ENCODE measurements at regions not wholly inside any gene's neighbourhood (a gene's known extent, or its start where the extent isn't known, plus 50 kb on each side); places are given as distances from the start of the nearest gene placed in this dataset.

DNA sequence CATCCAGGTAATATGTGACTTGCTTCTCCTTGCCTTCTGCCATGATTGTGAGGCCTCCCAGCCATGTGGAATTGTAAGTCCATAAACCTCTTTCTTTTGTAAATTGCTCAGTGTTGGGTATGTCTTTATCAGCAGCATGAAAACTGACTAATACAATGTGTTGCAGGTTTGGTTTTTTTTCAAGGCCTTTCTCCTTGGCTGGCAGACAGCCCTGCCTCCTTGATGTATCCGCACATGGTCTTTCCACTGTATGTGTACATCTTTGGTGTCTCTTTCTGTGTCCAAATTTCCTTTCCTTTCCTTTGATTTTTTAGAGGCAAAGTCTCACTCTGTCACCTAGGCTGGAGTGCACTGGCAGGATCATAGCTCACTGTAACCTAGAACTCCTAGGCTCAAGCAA, 260.1 kb downstream of the TUSC7 start:
- DNase-seq = no peak
- intact Hi-C loops (cut with DNase I) = no loop called here

DNA sequence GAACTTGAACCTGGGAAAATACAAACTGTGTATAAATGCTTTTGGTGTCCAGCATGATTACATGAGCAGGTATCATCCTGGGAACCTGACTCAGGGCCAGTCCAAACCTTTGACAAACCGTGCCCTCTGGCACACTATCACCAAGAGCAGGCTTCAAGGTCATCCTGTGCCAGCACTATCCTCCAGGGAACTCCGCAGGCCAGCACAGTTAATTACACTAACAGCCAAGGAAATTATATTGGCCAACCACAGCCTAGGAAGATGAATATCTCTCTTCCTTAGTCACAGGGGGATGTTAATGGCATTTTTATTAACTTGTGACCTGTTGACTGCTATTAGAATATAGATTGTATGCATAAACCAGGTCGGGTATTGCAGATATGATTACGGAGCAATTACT, 262.0 kb downstream of the TUSC7 start:
- intact Hi-C loops (cut with DNase I) = no loop called here

DNA sequence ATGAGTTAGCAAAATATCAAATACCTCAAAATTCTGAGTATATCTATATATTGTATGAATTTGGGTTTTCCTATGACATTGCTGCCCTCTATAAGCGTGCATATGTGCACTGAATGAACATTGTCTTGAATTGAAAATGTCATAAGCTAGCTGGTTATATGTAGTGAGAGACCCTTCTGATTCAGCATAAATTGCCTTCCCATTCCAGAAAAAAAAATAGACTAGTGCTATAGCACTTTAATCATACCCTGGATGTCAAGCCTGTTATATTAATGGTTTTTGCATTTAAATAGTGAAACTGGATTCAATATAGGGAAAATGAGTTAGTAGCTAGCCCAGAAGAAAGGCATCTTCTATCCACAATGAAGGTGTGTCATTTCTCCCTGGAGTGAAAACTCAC, 265.1 kb downstream of the TUSC7 start:
- intact Hi-C loops (cut with DNase I) = no loop called here
- DNase-seq = no peak

More for the DNA sequence above, 262.0 kb downstream of the TUSC7 start:
- no peak for DNase-seq

DNA sequence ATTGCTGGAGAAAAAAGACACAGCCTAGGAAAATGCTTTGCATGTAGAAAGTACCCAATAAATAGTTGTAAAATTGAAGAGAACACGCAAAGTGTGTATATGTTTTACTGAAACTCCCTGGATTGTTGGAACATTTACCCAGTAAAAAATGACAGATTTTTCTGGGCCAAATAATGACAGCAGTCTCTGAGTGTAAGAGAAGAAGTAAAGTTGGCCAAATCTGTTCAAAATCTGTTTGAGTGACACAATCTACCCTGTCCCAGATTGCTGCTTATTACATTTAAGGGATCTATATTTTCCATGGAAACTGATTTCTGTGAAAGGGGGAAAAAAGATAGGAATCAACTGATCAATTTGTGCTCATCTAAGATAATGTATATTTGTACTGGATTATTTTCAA, 267.9 kb downstream of the TUSC7 start:
- intact Hi-C loops (cut with DNase I) = no loop called here
- DNase-seq = no peak

DNA sequence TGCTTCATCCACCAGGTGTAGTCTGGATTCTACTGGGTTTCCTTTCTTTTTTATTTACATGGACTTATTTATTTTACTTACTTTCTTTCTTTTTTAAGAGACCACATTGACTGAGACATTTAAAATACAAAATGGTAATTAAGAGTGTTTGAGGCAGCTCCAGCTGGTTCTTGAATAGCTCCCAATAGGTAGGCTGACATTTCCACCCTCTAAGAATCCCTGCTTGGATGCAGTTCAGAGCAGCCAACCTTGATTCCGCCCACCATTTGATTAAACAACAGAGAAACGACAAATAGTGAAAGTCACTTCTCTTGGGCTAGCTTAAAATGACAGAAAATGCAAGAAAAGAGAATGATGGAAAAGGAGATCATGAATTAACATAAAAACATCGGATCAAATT, 270.5 kb downstream of the TUSC7 start:
- no peak for DNase-seq
- intact Hi-C loops (cut with DNase I) = no loop called here

DNA sequence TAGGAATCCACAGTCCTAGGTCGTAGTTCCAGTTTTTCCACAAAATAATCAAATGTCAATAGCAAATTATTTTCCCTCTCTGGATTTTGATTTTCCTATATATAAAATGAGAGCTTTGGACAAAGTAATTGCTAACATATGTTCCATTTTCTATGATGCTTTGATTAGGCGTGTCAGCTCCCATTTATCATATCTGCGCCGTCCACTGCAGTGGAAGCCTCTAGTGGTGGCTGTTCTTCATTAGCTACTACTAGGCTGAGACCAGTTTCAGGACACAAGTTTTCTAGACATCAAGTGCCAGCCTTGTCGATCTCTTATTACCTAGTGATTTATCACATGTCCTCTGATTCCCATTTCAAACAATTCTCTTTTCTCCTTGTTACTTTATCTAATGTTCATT, 271.5 kb downstream of the TUSC7 start:
- intact Hi-C loops (cut with DNase I) = no loop called here
- no peak for DNase-seq

DNA sequence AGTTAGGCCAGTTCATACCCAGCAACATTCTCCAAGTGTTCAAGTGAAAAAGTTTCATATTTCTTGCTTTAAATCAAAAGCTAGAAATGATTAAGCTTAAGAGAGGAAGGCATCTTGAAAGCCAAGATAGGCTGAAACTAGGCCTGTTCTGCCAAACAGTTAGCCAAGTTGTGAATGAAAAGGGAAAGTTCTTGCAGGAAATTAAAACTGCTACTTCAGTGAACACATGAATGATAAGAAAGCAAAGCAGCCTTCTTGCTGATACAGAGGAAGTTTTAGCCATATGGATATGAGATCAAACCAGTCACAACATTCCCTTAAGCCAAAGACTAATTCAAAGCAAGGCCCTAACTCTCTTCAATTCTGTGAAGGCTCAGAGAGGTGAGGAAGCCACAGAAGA, 274.7 kb downstream of the TUSC7 start:
- no peak for DNase-seq
- intact Hi-C loops (cut with DNase I) = no loop called here

DNA sequence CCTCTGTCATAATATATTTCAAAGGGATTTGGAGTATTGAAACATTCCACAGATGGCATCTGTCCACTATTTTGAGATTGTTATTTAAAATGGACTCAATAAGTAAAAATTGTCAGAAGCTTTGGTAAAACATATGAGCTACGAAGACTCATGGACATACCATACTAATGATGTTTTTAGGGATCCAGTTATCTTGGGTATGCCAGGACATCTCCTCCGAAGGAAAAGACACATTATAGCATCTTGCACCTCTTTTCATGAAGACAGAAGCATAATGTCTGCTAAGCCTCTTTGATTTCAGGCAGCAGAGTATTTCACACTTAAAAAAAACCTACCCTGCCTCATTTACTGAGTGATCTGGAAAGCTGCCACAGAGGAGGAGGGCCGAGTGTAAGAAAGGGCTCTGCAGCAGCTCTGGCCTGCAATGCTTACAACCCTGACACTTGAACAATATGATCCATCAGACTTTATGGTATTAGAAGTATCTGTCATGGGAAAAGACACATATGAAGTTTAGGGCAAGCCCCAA, 284.8 kb downstream of the TUSC7 start:
- no peak for DNase-seq
- intact Hi-C loops (cut with DNase I) = no loop called here

DNA sequence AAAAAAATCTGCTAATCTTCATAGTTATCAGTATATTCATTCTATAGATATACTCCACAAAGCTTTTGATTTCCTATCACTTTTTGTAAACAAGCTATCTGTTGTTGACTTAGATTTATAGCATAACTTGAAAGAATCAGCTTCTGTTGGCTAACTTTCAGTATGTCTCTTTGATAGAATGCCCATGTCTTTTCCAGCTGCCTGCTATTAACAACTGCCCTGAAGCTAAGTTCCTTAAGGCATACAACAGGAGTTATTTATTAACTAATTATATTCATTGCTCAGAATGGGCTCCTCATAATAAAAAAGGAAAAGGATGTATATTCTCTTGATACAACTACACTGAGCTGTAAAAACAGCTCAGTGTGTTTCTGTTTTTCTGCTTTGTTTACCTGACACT, 293.9 kb downstream of the TUSC7 start:
- intact Hi-C loops (cut with DNase I) = no loop called here
- no peak for DNase-seq

DNA sequence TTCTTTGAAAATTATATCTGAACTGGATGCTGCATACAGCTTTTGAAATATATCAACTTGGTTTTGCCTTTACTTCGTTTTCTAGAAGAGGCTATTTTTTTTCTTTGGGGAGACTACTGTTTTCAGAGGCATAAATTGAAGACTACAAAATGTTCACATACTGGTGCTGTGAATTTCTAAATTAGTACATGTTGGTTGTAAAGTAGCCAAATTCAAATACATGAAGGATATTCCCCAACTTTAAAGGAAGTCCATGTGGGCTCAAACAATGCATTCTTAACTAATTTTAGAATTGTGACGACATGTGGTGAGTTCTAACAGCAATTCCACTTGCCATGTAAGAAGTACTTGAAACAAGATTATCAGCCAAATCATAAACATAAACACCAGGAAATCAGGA, 295.7 kb downstream of the TUSC7 start:
- intact Hi-C loops (cut with DNase I) = no loop called here
- DNase-seq = no peak

DNA sequence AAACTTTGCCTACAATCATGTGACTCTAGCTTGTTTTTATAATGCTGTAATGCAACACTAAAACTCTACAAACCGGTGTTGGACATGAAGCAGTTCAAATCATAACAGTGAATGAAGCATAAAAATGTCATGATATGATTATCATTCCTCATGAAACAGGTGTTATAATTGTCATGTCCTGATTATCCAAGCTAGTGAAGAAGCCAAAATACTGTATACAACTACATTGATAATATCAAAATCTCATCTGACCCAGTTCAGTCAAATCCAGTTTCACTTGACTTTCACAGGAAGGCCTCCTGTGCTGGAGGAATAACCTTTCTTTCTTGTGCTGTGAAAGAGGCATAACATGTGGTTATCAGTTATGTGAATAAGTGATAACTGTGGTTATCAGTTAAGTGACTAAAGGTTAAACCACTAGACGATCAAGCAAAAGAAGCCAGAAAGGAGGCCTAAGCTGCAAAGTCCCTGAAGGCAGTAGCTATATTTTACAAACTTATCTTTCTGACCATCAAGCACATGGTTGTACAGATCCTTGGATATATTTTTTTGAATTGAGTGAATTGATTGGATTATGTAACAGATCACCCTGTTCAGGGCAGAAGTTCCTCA, 296.4 kb downstream of the TUSC7 start:
- intact Hi-C loops (cut with DNase I) = no loop called here
- DNase-seq = no peak

DNA sequence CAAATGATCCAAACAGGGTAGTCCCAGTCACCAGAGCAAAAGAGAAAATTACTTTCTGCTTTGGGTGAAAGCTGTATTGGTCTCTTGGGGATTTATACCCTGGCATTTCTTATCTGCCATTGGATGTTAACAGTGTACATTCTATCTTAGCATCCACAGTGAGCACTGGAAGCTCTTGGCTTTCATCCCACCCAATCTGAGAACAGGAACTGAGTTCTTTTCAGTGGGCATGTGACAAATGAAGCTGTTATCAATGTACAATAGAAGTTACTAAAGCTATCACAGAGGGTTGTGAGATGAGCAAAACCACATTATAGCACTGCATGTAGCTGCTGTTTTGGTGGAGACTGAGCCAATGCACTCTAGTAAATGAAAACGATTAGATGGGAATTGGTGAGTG, 300.7 kb downstream of the TUSC7 start:
- peak in 2 of 42 donors; percentile 6 to 25 for DNase-seq
- intact Hi-C loops (cut with DNase I) = no loop called here

DNA sequence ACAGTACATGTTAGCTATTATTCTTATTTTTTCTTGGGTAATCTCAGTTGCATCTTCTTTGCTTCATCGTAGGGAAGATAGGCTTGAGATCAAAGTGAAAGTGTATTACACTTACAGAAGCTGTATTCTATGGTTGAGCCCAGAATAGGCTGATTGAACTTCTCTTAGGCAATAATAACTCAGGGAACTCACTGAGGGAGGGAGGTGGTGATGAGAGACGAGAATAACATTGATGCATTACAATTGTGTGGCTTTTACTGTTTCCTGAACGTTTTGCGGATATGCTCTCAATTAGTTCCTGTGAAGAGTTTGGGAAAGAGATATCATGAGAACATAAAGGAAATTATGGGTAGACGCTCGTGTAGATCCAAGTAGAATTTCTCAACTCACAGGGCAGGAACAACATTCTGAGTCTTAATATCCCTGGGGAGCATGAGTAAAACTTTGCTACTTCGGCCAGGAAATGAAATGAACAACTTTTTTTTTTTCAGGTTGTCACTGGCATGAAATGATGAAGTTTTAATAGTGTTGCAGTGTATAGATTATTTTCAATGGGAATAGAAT, 302.2 kb downstream of the TUSC7 start:
- intact Hi-C loops (cut with DNase I) = no loop called here
- DNase-seq = no peak

DNA sequence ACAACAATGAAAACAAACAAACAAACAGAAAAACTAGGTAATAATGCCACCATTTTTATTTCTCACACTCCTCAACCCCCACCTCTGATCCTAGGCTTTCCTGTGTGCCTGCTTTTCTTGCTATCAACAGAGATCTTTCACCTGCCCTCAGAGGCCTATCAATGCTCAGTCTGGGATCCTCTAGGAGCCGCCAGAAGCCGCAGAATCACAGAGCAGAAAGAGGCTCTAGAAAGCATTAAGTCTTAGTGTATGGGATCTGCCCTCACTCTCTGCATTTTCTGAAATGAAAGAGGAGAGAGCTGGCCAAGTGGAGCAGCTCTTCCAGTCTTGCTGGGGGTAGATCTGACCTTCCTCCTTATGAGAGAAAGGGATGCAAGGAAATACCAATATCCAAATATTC, 306.8 kb downstream of the TUSC7 start:
- peak in 30 of 42 donors; percentile 16 to 81 (median 42) for DNase-seq
- intact Hi-C loops (cut with DNase I) = no loop called here

DNA sequence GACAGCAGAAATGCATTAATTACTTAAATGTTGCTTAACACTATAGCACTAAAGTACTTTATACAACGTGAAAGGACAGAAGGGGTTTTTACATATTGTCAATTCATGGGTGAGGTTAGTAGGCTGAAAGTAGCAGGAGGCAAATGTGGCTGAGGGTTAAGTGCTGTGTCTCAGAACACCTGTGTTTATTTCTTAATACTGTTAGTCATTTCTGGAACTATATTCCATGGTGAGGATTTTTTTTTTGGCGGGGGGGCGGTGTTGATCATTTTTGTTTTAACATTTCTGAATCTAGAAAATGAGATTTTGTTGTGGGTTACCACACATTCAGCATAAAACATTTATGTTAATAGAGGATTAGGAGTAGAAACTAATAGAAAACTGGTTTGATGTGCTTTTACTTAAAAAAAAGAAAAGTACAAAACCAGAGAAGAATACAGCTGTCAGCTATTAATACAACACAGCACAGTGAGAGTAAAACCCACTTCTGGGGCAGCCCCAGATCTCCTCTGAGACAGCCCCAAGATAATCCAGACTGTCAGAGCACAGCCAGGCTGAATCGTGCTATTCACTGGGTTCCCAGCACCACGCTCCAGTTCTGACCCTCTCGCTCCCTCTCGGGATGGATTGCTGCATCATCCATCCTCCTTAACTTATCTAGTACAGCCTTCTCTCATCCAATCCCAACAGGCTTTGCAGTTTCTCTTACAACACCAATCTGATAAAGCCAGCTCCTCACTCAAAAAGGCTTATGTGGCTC, 307.7 kb downstream of the TUSC7 start:
- intact Hi-C loops (cut with DNase I) = no loop called here

DNA sequence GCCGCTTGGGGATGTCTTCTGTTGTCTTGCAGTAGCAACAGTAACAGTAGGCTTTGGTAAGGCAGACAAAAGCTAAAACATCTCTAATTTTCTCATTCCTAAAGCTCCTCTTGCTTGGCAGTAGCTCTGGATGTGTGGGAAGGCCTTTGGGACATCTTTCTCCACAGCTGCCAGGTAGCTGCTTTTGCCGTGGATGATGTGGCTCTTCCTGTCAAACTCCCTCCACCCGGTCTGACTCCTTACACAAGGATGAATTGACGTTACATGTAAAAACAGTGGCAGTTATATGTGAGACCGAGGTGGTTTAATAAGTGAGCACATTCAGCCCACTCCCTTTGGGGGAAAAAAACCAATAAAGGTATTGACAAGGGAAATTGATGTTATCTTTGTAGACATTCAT, 309.1 kb downstream of the TUSC7 start:
- peak in 3 of 42 donors; percentile 9 to 13 (median 12) for DNase-seq
- intact Hi-C loops (cut with DNase I) = no loop called here

More for the DNA sequence above, 307.7 kb downstream of the TUSC7 start:
- peak in 10 of 42 donors; percentile 8 to 61 (median 22) for DNase-seq

DNA sequence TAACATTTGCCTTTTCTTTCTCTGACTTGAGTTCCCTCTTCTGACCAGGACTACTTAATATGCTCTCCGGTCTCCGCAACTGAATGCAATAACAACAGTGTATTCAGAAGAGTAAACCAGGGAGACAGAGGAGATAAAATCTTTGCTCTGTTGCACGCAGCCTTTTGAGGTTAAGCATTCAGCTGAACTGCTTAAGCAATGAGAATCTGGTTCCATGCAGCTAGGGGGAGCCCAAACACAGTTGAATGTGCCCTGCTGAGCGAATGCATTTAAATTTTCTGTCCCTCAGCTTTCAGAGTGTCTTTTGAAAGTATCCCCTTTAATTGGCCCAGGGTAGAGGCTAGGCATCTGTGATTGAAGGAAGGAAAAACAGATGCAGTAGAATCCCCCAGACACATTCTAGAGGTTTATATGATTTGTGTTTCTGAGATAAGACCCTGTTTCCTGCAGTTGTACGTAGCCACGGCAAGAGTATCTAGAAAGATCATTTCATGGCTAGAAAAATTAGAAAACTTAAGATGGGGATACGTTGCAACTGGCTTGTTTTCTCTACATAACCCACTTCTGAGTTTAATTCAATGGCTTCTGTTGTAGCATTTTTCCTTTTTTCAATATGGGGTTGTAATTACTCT, 309.6 kb downstream of the TUSC7 start:
- peak; percentile 41 to 93 (median 84) for DNase-seq
- intact Hi-C loops (cut with DNase I) = no loop called here

DNA sequence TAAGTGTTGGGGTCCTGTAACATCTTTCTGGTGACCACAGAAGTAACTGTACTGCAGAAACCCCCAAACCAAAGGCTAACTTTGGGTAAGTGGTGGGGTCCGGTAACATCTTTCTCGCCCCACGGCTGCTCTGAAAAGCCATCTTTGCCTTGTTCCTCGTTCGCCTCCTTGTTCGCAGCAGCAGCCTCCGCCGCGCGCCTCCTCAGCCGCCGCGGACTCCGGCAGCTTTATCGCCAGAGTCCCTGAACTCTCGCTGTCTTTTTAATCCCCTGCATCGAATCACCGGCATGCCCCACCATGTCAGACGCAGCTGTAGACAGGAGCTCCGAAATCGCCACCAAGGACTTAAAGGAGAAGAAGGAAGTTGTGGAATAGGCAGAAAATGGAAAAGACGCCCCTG, 316.8 kb downstream of the TUSC7 start:
- intact Hi-C loops (cut with DNase I) = no loop called here

DNA sequence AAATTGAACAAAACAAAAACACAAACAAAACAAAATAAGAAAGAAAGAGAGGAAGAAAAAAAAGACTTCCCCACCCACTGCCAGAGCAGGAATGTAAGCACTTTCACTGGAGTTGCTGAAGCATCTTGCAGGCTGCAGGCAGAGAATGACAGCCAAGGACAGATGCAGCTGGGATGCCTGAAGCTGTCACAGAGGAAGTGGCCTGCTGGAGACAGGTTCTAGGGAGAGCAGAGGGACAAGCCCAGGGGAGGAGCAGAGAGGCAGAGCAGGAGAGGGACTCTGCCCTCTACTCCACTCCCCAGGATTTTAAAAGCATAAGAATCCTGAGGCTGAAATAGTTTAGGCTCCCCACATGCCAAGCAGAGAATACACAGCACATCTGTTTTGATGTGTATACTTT, 326.2 kb downstream of the TUSC7 start:
- intact Hi-C loops (cut with DNase I) = no loop called here
- peak in 5 of 42 donors; percentile 16 to 42 (median 25) for DNase-seq

More for the DNA sequence above, 316.8 kb downstream of the TUSC7 start:
- no peak for DNase-seq

DNA sequence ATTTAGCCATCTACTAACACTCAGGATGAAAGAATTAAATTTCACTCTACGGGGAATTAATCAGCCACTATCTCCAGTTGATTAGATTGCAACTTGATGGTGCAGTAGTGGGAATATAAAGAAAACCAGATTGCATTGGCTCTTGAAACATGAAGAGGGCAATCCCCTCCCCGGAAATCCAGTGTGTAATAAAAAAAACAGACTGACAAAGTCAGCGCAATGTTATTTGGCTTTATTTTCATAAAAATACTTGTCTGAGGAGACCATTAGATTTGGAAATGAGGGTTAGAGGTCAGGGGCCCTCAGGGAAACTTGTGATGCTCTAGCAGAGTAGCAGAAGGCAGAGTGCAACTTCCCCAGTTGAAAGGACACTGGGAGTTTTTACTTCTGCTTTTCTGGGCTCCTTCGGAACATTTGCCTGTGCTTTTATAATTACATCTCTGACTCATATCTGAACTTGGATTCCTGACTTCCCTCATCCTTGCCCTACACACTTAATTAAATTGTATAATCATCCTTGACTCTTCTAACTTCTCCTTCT, 326.8 kb downstream of the TUSC7 start:
- DNase-seq = peak in 8 of 42 donors; percentile 25 to 52 (median 33)
- intact Hi-C loops (cut with DNase I) = no loop called here
